Loucy (cell line): ENCODE measurements at regions not wholly inside any gene's neighbourhood (a gene's known extent, or its start where the extent isn't known, plus 50 kb on each side); places are given as distances from the start of the nearest gene placed in this dataset.

Source experiments
- CTCF ChIP-seq: fragments of 200-600 bp; sonication (generic); conservative IDR thresholded peaks from 2 replicates; pipeline ENCODE4 v1.5.1; 2014; ENCODE audit warnings: mild to moderate bottlenecking, antibody characterized with exemption, low read length
- EZH2phosphoT487 ChIP-seq: fragments of 200-600 bp; IDR thresholded peaks from 2 replicates; pipeline ENCODE4 v1.6.1; 2018; ENCODE audit warnings: antibody characterized with exemption, mild to moderate bottlenecking, moderate library complexity, borderline replicate concordance

GRCh38 chr12:125418902-125419564 is 353.8 kb downstream of the AACS start:
- no peak for TF ChIP-seq CTCF
- no peak for TF ChIP-seq EZH2phosphoT487
